HUDEP-2 (cell line): ENCODE measurements at regions not wholly inside any gene's neighbourhood (a gene's known extent, or its start where the extent isn't known, plus 50 kb on each side); places are given as distances from the start of the nearest gene placed in this dataset.

Experiments
- DNase-seq, 76 experiments: peaks; one replicate each; lab custom pipeline; 2025; ENCODE audit not compliant: unreplicated experiment in 76 of 76; lab: John Stamatoyannopoulos, UW

DNA sequence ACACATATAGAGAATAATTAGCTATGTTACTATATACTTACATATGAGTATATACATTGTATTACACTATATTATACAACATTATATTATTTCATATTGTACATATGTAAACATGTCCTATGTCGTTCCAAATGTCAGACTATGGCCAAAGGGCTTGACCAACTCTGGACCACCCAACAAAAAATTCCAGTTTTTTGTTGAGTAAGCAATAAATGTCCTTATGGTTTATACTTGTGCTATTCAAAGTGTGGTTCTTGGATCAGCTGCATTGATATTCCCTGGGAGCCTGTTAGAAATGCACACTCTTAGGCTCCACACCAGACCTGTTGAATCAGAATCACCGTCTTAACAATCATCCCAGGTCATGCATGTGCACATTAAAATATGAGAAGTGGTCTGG lies 225.4 kb upstream of the ZFP64 start:
- DNase-seq: no peak

DNA sequence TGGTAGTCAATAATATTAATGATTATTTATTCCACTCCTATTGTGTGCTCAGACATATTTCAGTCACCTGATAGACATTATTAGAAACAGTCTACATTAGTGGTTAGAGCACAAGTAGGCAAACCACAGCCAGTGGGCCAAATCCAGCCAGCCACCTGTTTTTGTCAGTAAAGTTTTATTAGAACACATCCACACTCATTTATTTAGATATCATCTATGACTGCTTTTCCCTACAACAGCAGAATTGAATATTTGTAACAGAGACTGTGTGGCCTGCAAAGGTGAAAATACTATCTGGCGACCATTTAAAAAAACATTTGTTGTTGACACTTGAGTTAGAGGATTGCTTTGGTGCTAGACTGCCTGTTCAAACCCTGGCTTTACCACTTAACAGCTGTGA lies 220.0 kb upstream of the ZFP64 start:
- DNase-seq: no peak

GRCh38 chr20:52410731-52411234 lies 219.2 kb upstream of the ZFP64 start:
- DNase-seq: no peak

DNA sequence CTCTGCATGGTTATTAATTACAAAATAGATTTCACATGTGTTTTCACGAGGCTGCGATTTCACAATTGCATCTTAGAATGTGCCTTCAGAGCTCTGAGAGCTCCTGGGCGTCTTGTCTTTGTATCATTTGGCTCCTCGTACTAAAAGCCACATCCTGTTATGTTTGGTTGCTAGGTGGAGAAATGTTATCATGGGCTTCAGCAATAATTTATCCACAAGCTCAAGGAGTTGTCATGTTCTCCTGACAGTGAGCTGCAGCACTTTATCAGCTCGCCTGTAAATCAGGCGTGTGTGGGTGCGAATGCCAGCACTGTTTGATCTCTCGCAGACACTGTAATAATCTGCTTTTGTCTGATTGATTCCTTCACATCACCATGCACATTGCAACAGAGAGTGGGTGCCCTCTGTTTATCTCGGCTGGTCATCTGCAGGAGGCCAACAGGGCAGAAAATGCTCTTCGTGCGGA lies 218.6 kb upstream of the ZFP64 start:
- peak in 67 of 76 experiments; percentile 3 to 83 (median 51) for DNase-seq

GRCh38 chr20:52405986-52406385 lies 214.4 kb upstream of the ZFP64 start:
- no peak for DNase-seq

DNA sequence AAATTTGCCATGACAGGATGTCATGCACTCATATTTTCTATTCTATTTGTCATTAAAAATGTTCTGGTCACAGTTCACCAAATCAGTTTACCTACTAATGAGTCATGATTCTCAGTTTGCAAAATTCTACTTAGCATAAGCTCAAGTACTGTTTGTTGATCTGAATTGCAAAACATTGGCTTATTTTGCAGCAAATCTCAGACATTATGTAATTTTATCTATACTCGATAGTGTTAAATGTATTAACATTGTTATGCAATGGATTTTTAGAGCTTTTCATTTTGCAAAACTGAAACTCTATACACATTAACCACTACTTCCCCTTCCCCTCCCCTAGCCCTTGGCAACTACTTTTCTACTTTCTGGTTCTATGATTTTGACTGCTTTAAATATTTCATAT lies 213.8 kb upstream of the ZFP64 start:
- no peak for DNase-seq

DNA sequence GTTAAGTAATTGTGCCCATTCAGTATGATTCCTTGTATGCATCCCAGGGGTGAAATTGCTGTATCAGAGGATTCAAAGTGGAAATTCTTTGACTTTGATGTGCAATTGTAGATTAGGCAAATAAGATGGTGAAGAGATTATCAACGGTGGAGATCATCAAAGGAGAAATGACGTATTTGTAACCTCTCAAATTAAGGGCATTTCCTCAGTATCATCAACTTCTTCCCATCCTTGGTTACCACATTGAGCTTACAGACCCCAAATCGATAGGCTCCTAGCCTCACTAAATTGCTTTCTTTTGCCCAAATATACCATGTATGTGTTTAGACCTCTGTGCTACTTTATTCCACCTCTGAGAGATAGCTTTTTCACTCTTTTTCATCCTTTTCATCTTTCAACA lies 213.1 kb upstream of the ZFP64 start:
- DNase-seq: no peak

- no peak for DNase-seq
Observed at GRCh38 chr20:52402950-52403349, 211.4 kb upstream of the ZFP64 start.

GRCh38 chr20:52402514-52402913 lies 210.9 kb upstream of the ZFP64 start:
- no peak for DNase-seq

DNA sequence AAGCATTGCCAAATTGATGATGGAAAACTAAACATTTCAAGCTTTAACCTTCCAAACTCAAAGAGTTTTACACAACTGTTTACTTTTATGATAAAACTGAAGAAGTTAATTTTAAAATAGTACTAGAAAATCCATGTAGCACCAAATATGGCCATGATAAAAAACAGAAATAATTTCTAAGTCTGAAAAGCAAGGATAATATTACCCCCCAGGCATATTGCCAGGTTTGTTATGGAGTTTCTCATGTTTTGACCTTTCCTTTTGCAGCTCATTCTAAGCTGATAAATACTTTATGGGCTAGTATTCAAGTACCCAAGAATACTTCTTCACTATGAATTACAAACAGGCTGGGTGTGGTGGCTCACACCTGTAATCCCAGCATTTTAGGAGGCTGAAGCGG lies 209.9 kb upstream of the ZFP64 start:
- DNase-seq: no peak

GRCh38 chr20:52399352-52399751 lies 207.8 kb upstream of the ZFP64 start:
- DNase-seq: no peak

GRCh38 chr20:52389606-52390005 lies 198.0 kb upstream of the ZFP64 start:
- no peak for DNase-seq

- DNase-seq: no peak
Observed at GRCh38 chr20:52383995-52384621, 192.5 kb upstream of the ZFP64 start.

GRCh38 chr20:52382933-52383332 lies 191.4 kb upstream of the ZFP64 start:
- no peak for DNase-seq

GRCh38 chr20:52379723-52380336 lies 188.3 kb upstream of the ZFP64 start:
- peak in 14 of 76 experiments; percentile 1 to 30 (median 8) for DNase-seq

GRCh38 chr20:52372169-52372568 lies 180.6 kb upstream of the ZFP64 start:
- no peak for DNase-seq

GRCh38 chr20:52365688-52366087 lies 174.1 kb upstream of the ZFP64 start:
- no peak for DNase-seq

DNA sequence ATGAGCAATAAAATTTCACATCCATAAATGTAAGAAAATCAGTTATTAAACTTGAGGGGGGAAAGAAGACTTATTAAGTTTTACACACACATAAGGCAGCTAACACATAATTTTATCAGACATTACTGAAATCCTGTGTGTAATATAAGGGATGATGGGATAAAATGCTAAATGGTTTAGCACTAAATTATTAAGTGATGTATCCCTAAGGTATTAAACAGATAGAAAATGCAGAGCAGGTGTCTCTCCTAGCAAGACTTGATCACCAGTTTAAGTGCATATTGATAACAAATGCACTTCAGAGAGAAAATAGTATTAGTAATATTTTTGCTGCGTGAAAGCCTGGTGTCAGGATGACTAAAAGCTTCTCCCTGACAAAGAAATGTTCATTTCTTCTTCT lies 172.8 kb upstream of the ZFP64 start:
- DNase-seq: no peak

GRCh38 chr20:52361650-52362049 lies 170.1 kb upstream of the ZFP64 start:
- no peak for DNase-seq

DNA sequence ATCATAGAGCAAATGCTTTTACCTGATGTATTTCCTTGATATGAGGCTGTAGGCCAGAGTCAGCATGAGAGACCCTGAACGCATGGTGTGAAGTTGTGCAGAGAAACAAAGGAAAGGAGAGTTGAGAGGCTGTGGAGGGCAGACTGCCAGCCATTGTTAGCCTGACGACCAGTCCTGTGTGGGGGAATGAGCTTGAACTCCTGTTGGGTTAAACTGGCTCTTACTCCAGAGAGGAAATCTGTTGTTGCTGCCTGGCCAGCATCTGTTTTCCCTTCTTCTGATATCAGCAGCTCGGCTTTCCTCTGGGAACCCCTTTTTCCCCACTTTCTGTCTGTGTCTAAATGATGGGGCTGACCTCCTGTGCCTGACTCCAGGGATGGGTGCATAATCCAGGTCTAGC lies 158.2 kb upstream of the ZFP64 start:
- DNase-seq: no peak

GRCh38 chr20:52348434-52348833 lies 156.9 kb upstream of the ZFP64 start:
- DNase-seq: no peak

GRCh38 chr20:52346797-52347196 lies 155.2 kb upstream of the ZFP64 start:
- no peak for DNase-seq
